ENCODE measurements at regions not wholly inside any gene's neighbourhood (a gene's known extent, or its start where the extent isn't known, plus 50 kb on each side); places are given as distances from the start of the nearest gene placed in this dataset.

DNA sequence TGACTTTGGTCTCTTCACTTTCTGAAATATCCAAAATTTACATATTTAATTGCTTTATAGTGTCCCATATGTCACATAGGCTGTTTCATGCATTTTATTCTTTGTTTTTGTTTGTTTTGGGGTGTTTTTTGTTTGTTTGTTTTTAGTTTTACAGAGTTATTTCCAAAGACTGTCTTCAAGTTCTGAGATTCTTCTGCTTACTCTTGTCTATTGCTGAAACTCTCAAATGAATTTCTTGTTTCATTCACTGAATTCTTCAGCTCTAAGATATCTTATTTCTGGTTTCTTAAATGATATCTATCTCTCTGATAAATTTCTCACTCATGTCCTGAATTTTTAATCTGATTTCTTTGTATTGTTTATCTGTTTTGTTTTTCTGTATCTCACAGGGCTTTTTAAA is 412.0 kb upstream of the ATP2B1 start:
- no peak overlapping the region for H3K27ac ChIP-seq
- TF ChIP-seq, protein P1, sequence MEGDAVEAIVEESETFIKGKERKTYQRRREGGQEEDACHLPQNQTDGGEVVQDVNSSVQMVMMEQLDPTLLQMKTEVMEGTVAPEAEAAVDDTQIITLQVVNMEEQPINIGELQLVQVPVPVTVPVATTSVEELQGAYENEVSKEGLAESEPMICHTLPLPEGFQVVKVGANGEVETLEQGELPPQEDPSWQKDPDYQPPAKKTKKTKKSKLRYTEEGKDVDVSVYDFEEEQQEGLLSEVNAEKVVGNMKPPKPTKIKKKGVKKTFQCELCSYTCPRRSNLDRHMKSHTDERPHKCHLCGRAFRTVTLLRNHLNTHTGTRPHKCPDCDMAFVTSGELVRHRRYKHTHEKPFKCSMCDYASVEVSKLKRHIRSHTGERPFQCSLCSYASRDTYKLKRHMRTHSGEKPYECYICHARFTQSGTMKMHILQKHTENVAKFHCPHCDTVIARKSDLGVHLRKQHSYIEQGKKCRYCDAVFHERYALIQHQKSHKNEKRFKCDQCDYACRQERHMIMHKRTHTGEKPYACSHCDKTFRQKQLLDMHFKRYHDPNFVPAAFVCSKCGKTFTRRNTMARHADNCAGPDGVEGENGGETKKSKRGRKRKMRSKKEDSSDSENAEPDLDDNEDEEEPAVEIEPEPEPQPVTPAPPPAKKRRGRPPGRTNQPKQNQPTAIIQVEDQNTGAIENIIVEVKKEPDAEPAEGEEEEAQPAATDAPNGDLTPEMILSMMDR (conservative IDR thresholded peaks at IDR 0.05) = no peak

DNA sequence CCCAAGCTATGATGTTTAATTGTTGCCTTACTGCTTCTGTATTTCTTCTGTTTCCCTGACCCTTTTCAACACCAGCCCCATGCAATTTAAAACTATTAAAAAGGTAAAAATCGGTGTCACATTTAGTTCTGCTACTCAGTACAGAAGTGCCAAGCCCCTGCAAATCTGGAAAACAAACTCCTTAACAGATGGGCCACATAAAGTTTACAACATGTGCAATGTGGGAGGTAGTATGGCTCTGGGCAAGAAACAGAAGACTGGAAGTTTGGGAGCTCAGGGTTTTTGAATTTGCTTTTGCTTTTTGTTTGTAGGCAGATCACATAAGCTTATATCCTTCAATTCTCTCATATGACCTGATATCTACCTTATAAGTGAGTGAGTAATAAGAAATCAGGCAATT is 404.0 kb upstream of the ATP2B1 start:
- TF ChIP-seq, protein P1 (conservative IDR thresholded peaks at IDR 0.05) = no peak
- H3K27ac ChIP-seq = peak overlapping the region; percentile 20; the same call in 1 of the 2 replicates

DNA sequence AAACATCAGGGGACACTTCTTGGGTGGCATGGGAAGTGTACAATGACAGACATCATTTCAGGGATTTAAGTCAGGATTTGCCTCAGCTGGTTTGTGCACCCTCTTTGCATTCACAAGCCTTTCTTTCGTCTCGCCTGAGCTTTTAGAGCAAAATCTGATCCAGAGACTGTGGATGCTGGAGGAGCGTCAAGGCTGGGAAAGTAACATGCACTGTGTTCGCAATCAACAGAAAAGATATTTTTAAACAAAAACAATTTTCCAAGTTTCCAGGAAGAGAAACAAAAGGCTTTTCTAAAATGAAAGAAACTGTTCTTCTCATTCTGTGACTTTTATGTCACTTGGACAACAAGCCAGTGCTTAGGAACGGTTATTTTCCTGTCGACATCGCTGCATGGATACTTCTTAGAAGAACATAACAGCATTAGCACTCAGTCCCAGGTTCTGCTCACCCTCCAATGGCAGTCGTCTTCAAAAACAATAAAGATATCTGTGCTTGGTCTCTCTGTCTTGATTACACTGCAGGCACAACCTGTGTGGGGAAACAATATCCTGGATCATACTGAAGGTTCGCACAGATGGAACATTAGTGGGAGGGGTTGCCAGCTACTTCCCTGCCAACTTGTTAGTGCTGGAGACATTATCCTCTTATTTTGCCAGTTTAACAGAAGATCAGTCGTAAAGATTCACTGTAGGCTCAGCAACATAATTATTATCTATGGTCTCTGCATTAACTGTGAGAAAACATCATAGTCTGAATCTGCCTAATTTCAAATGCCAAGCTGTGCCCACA is 403.3 kb upstream of the ATP2B1 start:
- TF ChIP-seq, protein P1 (conservative IDR thresholded peaks at IDR 0.05) = no peak
- H3K27ac ChIP-seq = peak overlapping the region; percentile 20; the same call in 1 of the 2 replicates

DNA sequence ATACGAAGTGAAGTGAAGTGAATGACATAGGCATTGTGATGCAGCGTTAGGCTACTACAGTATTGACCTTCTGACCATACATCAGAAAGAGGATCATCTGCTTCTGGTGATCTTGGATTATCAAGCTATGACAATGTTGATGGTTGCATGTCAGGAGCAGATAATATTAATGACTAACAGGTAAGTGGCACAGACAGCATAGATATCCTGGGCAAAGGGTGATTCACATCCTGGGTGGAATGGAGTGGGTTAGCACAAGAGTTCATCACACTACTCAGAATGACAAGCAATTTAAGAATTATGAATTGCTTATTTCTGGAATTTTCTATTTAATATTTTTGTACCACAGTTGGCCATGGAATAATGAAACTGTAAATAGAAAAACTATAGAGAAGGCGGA is 397.9 kb upstream of the ATP2B1 start:
- TF ChIP-seq, protein P1 (conservative IDR thresholded peaks at IDR 0.05) = no peak
- no peak overlapping the region for H3K27ac ChIP-seq

DNA sequence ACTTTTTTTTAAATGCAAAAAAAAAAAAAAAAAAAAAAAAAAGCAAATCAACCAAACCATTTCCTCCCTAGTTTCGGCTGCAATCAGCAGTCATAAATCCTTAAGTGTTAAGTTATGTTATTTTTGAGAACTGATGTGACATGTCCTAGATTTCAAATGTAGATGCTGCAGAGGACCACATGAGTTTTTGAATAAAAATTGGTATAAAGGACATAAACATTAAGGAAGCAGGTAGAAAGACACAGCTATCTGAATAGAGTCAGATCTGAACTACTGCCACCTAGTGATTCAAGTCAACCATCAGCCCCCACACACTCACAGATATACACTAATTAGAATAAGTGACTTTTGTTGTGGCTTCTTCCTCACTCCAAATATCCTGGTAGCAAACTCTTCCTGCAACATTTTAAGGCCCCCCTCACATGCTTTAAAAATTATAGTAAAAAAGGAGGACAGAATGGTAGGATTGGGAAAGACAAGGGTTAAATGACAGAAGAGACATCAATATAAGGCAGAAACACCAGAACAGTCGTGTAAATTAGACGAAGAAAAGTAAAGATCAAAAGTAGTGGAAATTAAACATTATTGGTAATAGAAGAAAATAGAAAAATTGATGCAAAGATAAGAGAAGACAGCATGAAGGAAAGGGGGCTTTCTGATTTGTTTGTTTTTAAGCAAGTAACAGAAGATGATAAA is 394.5 kb upstream of the ATP2B1 start:
- TF ChIP-seq, protein P1 (conservative IDR thresholded peaks at IDR 0.05) = peak; percentile 77
- no peak overlapping the region for H3K27ac ChIP-seq

DNA sequence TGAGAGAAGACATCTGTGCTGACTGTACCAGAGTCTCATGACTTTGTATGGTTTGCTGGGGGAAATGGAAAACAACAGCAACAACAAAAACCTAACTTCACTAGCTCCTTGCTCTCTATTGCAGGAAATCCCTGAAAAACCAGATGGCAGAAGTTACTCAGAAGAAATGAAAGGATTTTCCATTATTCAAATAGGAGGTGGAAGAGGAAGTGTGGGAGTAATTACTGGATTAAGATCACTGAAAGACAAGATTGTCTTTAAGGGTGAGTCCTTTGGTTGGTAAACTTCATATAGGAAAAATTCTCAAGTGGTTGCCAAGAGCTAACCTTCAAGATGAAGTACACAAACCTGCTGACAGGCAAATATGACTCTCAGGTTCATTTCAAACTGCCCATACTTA is 391.9 kb upstream of the ATP2B1 start:
- TF ChIP-seq, protein P1 (conservative IDR thresholded peaks at IDR 0.05) = no peak
- no peak overlapping the region for H3K27ac ChIP-seq

DNA sequence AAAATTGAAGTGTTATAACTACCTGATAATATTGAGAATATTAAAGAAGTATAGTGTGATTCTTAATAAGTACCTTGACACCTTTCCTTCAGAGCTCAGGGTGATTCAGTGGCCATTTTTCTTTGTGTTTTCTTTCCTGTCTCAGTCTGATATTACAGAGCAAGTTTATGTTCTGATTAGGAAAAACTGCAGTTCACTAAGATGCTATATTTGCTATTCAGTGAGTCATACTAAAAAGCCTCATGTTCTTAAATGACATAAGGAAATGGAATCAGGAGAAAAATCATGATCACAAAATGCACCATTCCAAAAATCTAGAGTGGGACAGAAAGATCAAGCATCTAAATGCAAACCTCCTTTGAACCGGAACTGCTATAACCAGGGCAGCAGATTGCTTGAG is 390.6 kb upstream of the ATP2B1 start:
- TF ChIP-seq, protein P1 (conservative IDR thresholded peaks at IDR 0.05) = no peak
- H3K27ac ChIP-seq = no peak overlapping the region

All from VCaP (cell line).